ENCODE measurements at regions not wholly inside any gene's neighbourhood (a gene's known extent, or its start where the extent isn't known, plus 50 kb on each side); places are given as distances from the start of the nearest gene placed in this dataset.

DNA sequence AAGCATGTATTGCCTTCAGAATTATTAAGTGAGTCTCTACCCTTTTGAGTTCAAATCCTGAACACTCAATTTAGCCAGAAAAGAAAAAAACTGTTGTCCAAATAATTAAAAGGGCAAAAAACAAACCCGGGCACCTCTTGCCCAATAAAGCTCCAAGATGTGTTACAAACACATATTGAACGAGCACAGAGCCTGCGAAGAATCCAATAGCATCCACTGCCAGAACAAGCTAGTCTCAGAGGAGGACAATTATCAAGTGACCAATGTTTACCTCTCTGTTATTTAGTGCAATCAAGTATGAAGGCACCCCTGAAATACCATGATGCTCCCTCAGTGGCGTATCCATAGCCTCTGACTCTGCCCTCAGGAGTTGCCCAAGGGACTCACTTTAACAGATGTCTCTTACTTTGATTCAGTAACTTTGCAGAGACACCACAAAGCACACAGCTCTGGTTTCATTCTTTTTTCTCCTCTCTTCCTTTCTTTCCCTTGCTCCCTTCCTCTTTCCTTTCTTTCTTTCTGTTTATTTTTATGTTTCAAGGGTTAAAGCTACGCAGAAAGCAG is 93.5 kb upstream of the SPATS2L start:
- DNase-seq (ENCODE audit: low read depth), result no peak

DNA sequence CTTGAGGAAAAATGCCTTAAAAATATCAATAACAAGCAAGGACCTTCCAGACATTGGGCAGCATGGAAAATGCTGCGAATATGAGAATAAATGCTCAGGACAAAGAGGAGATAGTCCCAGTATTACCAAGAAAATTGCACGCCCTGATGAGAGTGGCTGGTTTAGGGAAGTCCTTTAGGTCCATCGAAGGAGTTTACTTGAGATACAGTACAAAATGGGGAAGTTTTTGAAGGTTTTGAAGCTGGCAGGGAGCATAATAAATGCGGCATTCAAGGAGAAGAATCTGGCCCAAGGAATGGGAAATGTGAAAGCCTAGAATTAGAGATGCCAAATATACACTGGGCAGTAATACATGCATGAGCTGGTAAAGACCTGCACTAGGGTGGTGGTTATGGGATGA is 90.2 kb upstream of the SPATS2L start:
- no peak for DNase-seq (ENCODE audit: low read depth)

GRCh38 chr2:200217320-200217719 is 89.2 kb upstream of the SPATS2L start:
- DNase-seq (ENCODE audit: low read depth), result no peak

GRCh38 chr2:200218645-200219044 is 87.8 kb upstream of the SPATS2L start:
- no peak for DNase-seq (ENCODE audit: low read depth)

DNA sequence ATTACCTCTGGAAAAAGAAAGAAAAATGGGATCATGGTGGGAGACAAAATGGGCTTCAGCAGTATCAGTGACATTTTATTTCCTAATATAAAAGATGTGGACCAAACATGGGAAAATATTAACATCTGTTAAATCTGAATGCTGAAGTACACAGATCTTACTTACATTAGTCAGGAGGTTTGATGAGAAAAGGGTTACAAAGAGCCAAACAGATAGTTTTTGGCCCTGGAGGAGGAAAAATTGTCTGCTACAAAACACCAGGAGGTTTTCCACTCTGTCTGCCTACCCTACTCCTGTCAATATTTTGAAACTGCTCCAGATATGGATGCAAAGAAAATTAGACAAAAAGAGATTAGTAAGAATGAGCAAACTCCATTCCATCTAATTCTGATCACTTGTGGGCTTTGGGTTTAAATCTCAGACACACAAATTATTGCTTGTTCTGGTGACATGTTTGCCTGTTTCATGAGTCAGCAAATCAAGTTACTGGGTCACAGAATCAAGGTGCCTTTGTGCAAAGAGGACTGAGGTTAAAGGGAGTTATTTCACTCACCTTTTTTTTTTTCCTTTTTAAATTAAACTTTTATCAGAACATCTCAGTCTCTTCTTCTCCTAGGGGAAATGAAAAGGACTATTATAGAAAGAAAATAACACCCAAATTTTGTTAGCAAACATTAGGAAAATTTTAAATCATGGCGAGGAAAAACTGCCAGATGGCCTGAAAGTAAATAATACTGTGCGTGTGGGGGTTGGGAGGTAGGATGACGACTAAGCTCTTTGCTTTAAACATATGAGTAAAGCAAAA is 87.0 kb upstream of the SPATS2L start:
- DNase-seq (ENCODE audit: low read depth), result no peak

GRCh38 chr2:200220251-200220650 is 86.2 kb upstream of the SPATS2L start:
- no peak for DNase-seq (ENCODE audit: low read depth)

DNA sequence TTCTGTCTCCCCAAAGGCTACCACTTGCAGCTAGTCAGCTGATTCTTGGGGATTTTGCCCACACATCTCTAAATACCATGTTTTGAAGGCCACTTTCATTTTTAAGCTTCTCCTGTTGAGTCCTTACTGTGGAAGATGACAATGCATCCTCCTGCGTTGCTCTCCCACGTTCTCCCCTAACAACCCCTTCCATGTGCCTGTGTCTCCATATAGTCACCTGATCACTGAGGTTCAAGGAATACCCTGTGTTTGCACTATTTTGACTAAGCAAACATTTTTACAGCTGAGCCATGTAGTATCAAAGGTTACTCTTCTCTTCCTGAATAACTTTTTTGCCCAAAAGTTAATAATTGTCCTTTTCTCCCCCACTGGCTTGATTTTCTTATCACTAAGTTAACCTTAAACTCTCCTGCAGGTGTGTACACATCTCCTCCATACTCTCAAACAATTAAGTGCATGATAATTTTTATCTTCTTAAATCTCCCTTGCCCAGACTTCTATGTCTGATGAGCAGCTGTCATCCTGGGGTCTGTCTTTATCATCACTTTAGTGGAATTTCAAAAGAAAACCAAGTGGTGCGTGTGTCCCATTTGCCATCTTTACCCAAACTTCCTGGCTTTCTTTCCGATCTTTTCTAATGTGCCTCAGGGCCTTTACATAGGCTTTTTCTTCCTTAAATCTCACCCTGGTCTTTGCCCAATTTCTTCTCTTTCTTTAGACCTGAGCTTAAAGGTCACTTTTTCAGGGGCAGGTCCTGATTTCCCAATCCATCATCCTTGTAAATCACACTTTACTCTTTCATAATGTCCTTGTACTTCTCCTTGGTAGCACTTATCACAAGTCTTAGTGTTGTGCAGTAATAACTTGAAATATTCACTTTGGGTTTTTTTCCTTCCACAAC is 85.2 kb upstream of the SPATS2L start:
- no peak for DNase-seq (ENCODE audit: low read depth)

GRCh38 chr2:200222791-200223190 is 83.7 kb upstream of the SPATS2L start:
- DNase-seq (ENCODE audit: low read depth), result no peak

- peak; percentile 70 for DNase-seq (ENCODE audit: low read depth)
Observed at GRCh38 chr2:200223205-200223784, 83.2 kb upstream of the SPATS2L start.

DNA sequence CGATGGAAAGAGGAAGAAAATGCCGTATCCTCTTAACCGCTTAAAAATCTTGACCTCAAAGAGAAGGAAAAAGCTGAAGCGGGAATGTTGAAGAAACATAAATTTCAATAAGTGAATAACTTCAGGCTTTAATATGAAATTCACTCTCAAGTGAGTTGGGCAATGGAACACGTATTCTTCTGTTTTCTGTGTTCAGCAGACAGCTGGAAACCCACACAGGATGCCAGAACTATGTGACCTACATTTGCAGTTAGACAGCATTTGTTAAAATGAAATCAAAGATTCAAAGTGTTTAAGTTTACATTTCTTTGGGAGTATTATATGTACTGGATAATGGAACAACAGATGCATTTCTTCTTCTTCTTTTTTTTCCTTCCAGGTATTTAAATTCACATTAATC is 80.5 kb upstream of the SPATS2L start:
- DNase-seq (ENCODE audit: low read depth), result peak; percentile 15

- DNase-seq (ENCODE audit: low read depth), result no peak
Observed at GRCh38 chr2:200226451-200227426, 79.8 kb upstream of the SPATS2L start.

- no peak for DNase-seq (ENCODE audit: low read depth)
Observed at GRCh38 chr2:200230716-200231115, 75.8 kb upstream of the SPATS2L start.

- no peak for DNase-seq (ENCODE audit: low read depth)
Observed at GRCh38 chr2:200235533-200235932, 71.0 kb upstream of the SPATS2L start.

DNA sequence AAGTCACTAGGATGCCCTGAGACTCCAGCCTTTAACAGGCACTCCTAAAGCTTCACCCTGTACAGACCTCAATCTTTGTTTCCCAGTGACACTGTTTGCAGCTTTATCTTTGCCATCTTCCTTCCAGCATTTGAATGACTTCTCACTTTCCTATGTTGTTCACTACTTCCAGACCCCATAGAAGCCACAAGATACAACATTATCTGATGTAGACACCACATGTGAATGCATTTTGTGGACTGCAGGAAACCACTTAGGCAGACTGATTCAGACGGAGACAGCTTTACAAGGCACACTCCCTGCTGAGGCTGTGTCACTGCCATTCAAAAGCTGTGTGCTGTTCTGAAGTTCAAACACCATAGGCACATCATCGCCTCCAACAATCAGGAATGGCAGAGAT is 67.3 kb upstream of the SPATS2L start:
- no peak for DNase-seq (ENCODE audit: low read depth)

DNA sequence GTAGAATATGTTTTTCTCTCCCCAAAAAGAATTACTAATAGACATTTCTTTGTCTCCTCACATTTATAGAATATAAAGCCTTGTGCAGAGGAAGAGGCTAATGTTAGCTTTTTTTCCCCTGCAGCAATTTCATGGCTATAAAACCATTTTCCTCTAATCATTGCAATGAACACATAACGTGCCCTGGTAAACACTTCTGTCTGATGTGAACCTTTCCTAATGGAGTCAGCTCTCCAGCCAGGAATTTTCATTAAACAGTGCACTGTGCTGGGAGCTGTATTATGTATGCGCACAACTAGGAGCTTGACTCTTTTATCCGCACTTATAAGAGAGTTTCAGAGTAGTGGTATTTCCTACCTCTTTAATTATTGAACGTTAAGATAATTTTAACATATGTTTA is 63.9 kb upstream of the SPATS2L start:
- no peak for DNase-seq (ENCODE audit: low read depth)

- DNase-seq (ENCODE audit: low read depth), result no peak
Observed at GRCh38 chr2:200243441-200243840, 63.1 kb upstream of the SPATS2L start.

DNA sequence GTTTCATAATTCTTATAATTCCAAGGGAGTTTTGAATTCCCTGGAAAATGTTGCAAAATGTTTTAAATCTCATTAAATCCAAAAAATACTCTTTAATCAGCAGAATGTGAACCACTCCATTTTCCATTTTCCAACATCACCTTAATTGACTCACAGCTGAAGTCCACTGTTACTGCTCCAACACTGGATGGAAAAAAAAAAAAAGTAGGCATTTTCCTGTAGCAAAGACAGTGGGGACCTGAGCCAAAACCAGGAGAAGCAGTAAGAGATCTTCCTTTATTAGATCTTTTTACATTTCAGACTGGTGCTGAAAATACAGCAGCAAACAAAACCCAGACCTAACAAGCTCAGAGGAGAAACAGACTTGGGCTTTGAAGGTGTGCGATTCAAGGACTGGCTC is 62.4 kb upstream of the SPATS2L start:
- no peak for DNase-seq (ENCODE audit: low read depth)

DNA sequence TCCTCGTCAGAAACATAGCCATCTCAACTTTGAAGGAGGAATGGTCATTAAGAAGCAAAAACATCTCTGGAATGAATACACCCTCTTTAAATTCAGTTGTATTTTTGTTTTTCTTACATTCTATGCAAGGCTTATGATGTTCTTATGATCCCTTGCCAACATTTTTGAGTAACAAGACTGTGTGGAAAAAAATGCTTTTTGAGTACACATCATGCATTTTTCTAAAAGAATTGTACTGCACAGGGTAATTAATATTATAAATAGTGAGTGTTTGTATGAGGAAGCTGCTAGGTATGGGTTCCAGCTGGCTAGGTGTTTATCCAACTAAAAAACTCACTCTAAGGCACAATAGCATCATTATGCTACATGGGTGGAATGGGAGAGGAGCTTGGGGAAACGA is 59.0 kb upstream of the SPATS2L start:
- no peak for DNase-seq (ENCODE audit: low read depth)

- DNase-seq (ENCODE audit: low read depth), result peak; percentile 89
Observed at GRCh38 chr2:200252265-200253067, 54.0 kb upstream of the SPATS2L start.

GRCh38 chr2:200253639-200254038 is 52.9 kb upstream of the SPATS2L start:
- DNase-seq (ENCODE audit: low read depth), result peak; percentile 16
